ENCODE measurements at regions not wholly inside any gene's neighbourhood (a gene's known extent, or its start where the extent isn't known, plus 50 kb on each side); places are given as distances from the start of the nearest gene placed in this dataset.

GRCh38 chr21:20852866-20853265 lies 145.3 kb upstream of the NCAM2 start:
- no peak overlapping the region for H3K23ac ChIP-seq (ENCODE audit: low read length in 2 of 2)
- no peak overlapping the region for H3K4ac ChIP-seq (ENCODE audit: low read depth in 1 of 2, low read length in 2 of 2)
- no peak overlapping the region for H4K8ac ChIP-seq (ENCODE audit: low read length)
- H3K79me1 ChIP-seq (replicated peaks; ENCODE audit: low read length, poor library complexity, severe bottlenecking) = no peaks in the 10 kb centered on the region
- H2BK15ac ChIP-seq (ENCODE audit: low read depth, poor library complexity, severe bottlenecking) = no peak overlapping the region
- H2BK120ac ChIP-seq (ENCODE audit: low read depth, low read length) = no peak overlapping the region
- H3K27me3 ChIP-seq (ENCODE audit: control insufficient read depth in 1 of 2, insufficient read depth in 1 of 2, low read length in 2 of 2) = no peaks in the 10 kb centered on the region
- no peak overlapping the region for H3K9ac ChIP-seq (ENCODE audit: low read length)
- H2BK5ac ChIP-seq (ENCODE audit: low read depth, low read length, poor library complexity, severe bottlenecking) = no peak overlapping the region
- H3K36me3 ChIP-seq (ENCODE audit: control insufficient read depth in 1 of 2, insufficient read depth in 2 of 2, low read depth in 1 of 2, low read length in 2 of 2) = no peaks in the 10 kb centered on the region
- H3K4me3 ChIP-seq (ENCODE audit: insufficient read depth in 1 of 2, low read depth in 1 of 2, low read length in 2 of 2) = no peak overlapping the region
- H2AFZ ChIP-seq (ENCODE audit: low read depth, low read length) = no peak overlapping the region
- no peak overlapping the region for H2AK5ac ChIP-seq (ENCODE audit: low read length, severe bottlenecking)
- no peak overlapping the region for H3K27ac ChIP-seq (ENCODE audit: low read length, poor library complexity, severe bottlenecking)
- no peak overlapping the region for H3K4me2 ChIP-seq (ENCODE audit: low read length, poor library complexity, severe bottlenecking)
- no peaks in the 10 kb centered on the region for H3K9me3 ChIP-seq (ENCODE audit: control insufficient read depth, low read length)
- no peak overlapping the region for H2BK12ac ChIP-seq (ENCODE audit: low read length in 2 of 2)
- H3K18ac ChIP-seq (ENCODE audit: low read depth in 1 of 2, low read length in 2 of 2) = no peak overlapping the region
- 83% methylated on average over 2 of the region's 2 CpGs for WGBS
- no peaks in the 10 kb centered on the region for H3K4me1 ChIP-seq (ENCODE audit: control insufficient read depth, insufficient read depth, low read depth, low read length)
- no peak for DNase-seq
- no peak overlapping the region for H4K91ac ChIP-seq (ENCODE audit: low read length)
- no peak overlapping the region for H3K14ac ChIP-seq (ENCODE audit: low read length in 2 of 2)

GRCh38 chr21:20856926-20857325 lies 141.3 kb upstream of the NCAM2 start:
- Histone ChIP-seq H3K18ac (ENCODE audit: low read depth in 1 of 2, low read length in 2 of 2) (no peak overlapping the region), H3K36me3 (ENCODE audit: control insufficient read depth in 1 of 2, insufficient read depth in 2 of 2, low read depth in 1 of 2, low read length in 2 of 2) (no peaks in the 10 kb centered on the region), H4K8ac (ENCODE audit: low read length) (no peak overlapping the region), H2BK5ac (ENCODE audit: low read depth, low read length, poor library complexity, severe bottlenecking) (no peak overlapping the region), H3K27me3 (ENCODE audit: control insufficient read depth in 1 of 2, insufficient read depth in 1 of 2, low read length in 2 of 2) (no peaks in the 10 kb centered on the region), H3K27ac (ENCODE audit: low read length, poor library complexity, severe bottlenecking) (no peak overlapping the region), H3K9ac (ENCODE audit: low read length) (no peak overlapping the region), H3K9me3 (ENCODE audit: control insufficient read depth, low read length) (no peaks in the 10 kb centered on the region), H3K4me1 (ENCODE audit: control insufficient read depth, insufficient read depth, low read depth, low read length) (no peaks in the 10 kb centered on the region), H3K4me2 (ENCODE audit: low read length, poor library complexity, severe bottlenecking) (no peak overlapping the region), H3K23ac (ENCODE audit: low read length in 2 of 2) (no peak overlapping the region), H3K4me3 (ENCODE audit: insufficient read depth in 1 of 2, low read depth in 1 of 2, low read length in 2 of 2) (no peak overlapping the region), H3K4ac (ENCODE audit: low read depth in 1 of 2, low read length in 2 of 2) (no peak overlapping the region), H2AFZ (ENCODE audit: low read depth, low read length) (no peak overlapping the region), H2BK120ac (ENCODE audit: low read depth, low read length) (no peak overlapping the region), H2BK12ac (ENCODE audit: low read length in 2 of 2) (no peak overlapping the region), H2BK15ac (ENCODE audit: low read depth, poor library complexity, severe bottlenecking) (no peak overlapping the region), H4K91ac (ENCODE audit: low read length) (no peak overlapping the region), H3K14ac (ENCODE audit: low read length in 2 of 2) (no peak overlapping the region), H3K79me1 (replicated peaks; ENCODE audit: low read length, poor library complexity, severe bottlenecking) (no peaks in the 10 kb centered on the region), H2AK5ac (ENCODE audit: low read length, severe bottlenecking) (no peak overlapping the region)
- no peak for DNase-seq
- WGBS = no CpG with 5 or more reads among the region's 5 CpGs

- Histone ChIP-seq H2AFZ (ENCODE audit: low read depth, low read length) (no peak overlapping the region), H3K79me1 (replicated peaks; ENCODE audit: low read length, poor library complexity, severe bottlenecking) (no peaks in the 10 kb centered on the region), H2BK15ac (ENCODE audit: low read depth, poor library complexity, severe bottlenecking) (no peak overlapping the region), H3K27me3 (ENCODE audit: control insufficient read depth in 1 of 2, insufficient read depth in 1 of 2, low read length in 2 of 2) (no peaks in the 10 kb centered on the region), H4K8ac (ENCODE audit: low read length) (no peak overlapping the region), H3K36me3 (ENCODE audit: control insufficient read depth in 1 of 2, insufficient read depth in 2 of 2, low read depth in 1 of 2, low read length in 2 of 2) (no peaks in the 10 kb centered on the region), H3K9me3 (ENCODE audit: control insufficient read depth, low read length) (no peaks in the 10 kb centered on the region), H3K18ac (ENCODE audit: low read depth in 1 of 2, low read length in 2 of 2) (no peak overlapping the region), H3K4me3 (ENCODE audit: insufficient read depth in 1 of 2, low read depth in 1 of 2, low read length in 2 of 2) (no peak overlapping the region), H2AK5ac (ENCODE audit: low read length, severe bottlenecking) (no peak overlapping the region), H3K4me2 (ENCODE audit: low read length, poor library complexity, severe bottlenecking) (no peak overlapping the region), H3K14ac (ENCODE audit: low read length in 2 of 2) (no peak overlapping the region), H3K9ac (ENCODE audit: low read length) (no peak overlapping the region), H3K23ac (ENCODE audit: low read length in 2 of 2) (no peak overlapping the region), H4K91ac (ENCODE audit: low read length) (no peak overlapping the region), H2BK120ac (ENCODE audit: low read depth, low read length) (no peak overlapping the region), H2BK5ac (ENCODE audit: low read depth, low read length, poor library complexity, severe bottlenecking) (no peak overlapping the region), H3K4me1 (ENCODE audit: control insufficient read depth, insufficient read depth, low read depth, low read length) (no peaks in the 10 kb centered on the region), H3K4ac (ENCODE audit: low read depth in 1 of 2, low read length in 2 of 2) (no peak overlapping the region), H3K27ac (ENCODE audit: low read length, poor library complexity, severe bottlenecking) (no peak overlapping the region), H2BK12ac (ENCODE audit: low read length in 2 of 2) (no peak overlapping the region)
- no peak for DNase-seq
- WGBS = 90% methylated on average over 1 of the region's 1 CpG
Measured at GRCh38 chr21:20874202-20874601, 124.0 kb upstream of the NCAM2 start.

- Histone ChIP-seq H2AFZ (ENCODE audit: low read depth, low read length) (no peak overlapping the region), H3K4ac (ENCODE audit: low read depth in 1 of 2, low read length in 2 of 2) (no peak overlapping the region), H3K79me1 (replicated peaks; ENCODE audit: low read length, poor library complexity, severe bottlenecking) (no peaks in the 10 kb centered on the region), H3K27ac (ENCODE audit: low read length, poor library complexity, severe bottlenecking) (no peak overlapping the region), H3K14ac (ENCODE audit: low read length in 2 of 2) (no peak overlapping the region), H4K8ac (ENCODE audit: low read length) (no peak overlapping the region), H3K36me3 (ENCODE audit: control insufficient read depth in 1 of 2, insufficient read depth in 2 of 2, low read depth in 1 of 2, low read length in 2 of 2) (no peaks in the 10 kb centered on the region), H2AK5ac (ENCODE audit: low read length, severe bottlenecking) (no peak overlapping the region), H2BK12ac (ENCODE audit: low read length in 2 of 2) (no peak overlapping the region), H3K9me3 (ENCODE audit: control insufficient read depth, low read length) (no peaks in the 10 kb centered on the region), H3K4me1 (ENCODE audit: control insufficient read depth, insufficient read depth, low read depth, low read length) (no peaks in the 10 kb centered on the region), H3K18ac (ENCODE audit: low read depth in 1 of 2, low read length in 2 of 2) (no peak overlapping the region), H3K9ac (ENCODE audit: low read length) (no peak overlapping the region), H4K91ac (ENCODE audit: low read length) (no peak overlapping the region), H3K4me2 (ENCODE audit: low read length, poor library complexity, severe bottlenecking) (no peak overlapping the region), H3K27me3 (ENCODE audit: control insufficient read depth in 1 of 2, insufficient read depth in 1 of 2, low read length in 2 of 2) (no peaks in the 10 kb centered on the region), H3K23ac (ENCODE audit: low read length in 2 of 2) (no peak overlapping the region), H2BK15ac (ENCODE audit: low read depth, poor library complexity, severe bottlenecking) (no peak overlapping the region), H2BK5ac (ENCODE audit: low read depth, low read length, poor library complexity, severe bottlenecking) (no peak overlapping the region), H3K4me3 (ENCODE audit: insufficient read depth in 1 of 2, low read depth in 1 of 2, low read length in 2 of 2) (no peak overlapping the region), H2BK120ac (ENCODE audit: low read depth, low read length) (no peak overlapping the region)
- no peak for DNase-seq
Measured at GRCh38 chr21:20875742-20876141, 122.5 kb upstream of the NCAM2 start.

Measured in mesenchymal stem cell (in vitro differentiated cells and primary cell).